ENCODE measurements at regions not wholly inside any gene's neighbourhood (a gene's known extent, or its start where the extent isn't known, plus 50 kb on each side); places are given as distances from the start of the nearest gene placed in this dataset.

DNA sequence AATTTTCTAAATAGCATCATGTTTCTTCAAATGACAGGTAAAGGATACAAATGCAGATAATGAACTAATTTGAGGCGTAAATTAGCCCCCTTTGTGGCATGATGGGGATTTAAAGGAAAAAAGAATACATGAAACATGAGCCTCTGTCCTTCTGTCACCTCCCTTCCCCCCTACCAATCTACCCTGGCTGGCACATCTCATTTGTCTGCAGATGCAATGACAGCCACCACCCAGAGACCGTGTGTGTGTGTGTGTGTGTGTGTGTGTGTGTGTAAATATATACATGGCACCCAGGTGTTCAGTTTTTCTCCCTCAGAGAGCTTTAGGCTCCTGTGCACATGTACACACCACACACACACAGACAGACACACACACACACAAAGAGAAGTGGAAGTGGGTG is 451.1 kb downstream of the RWDD3 start:
- 25% methylated on average over 2 of the region's 2 CpGs for WGBS
- H3K27me3 ChIP-seq (ENCODE audit: control insufficient read depth in 4 of 4, insufficient read depth in 4 of 4, low read length in 3 of 4): no peaks in the 10 kb centered on the region
- H3K9me3 ChIP-seq (ENCODE audit: control insufficient read depth in 4 of 4, low read length in 3 of 4): no peaks in the 10 kb centered on the region
- no peak for DNase-seq (ENCODE audit: low spot score)
- H3K4me3 ChIP-seq (ENCODE audit: low read depth in 1 of 3, low read length in 3 of 3): no peak overlapping the region
- no peak overlapping the region for H3K27ac ChIP-seq (ENCODE audit: low read depth in 1 of 2, low read length in 2 of 2)
- no peaks in the 10 kb centered on the region for H3K36me3 ChIP-seq (ENCODE audit: control insufficient read depth in 4 of 4, insufficient read depth in 3 of 4, low read depth in 1 of 4, low read length in 3 of 4)
- TF ChIP-seq RXRA (IDR thresholded peaks at IDR 0.05) (no peak), TAF1 (conservative IDR thresholded peaks at IDR 0.05) (no peak), NR2F2 (IDR thresholded peaks at IDR 0.05) (no peak), GABPA (IDR thresholded peaks at IDR 0.05 in 1 of 2, conservative IDR thresholded peaks at IDR 0.05 in 1 of 2) (no peak), SP1 (IDR thresholded peaks at IDR 0.05) (no peak)
- TF ChIP-seq, protein P1, sequence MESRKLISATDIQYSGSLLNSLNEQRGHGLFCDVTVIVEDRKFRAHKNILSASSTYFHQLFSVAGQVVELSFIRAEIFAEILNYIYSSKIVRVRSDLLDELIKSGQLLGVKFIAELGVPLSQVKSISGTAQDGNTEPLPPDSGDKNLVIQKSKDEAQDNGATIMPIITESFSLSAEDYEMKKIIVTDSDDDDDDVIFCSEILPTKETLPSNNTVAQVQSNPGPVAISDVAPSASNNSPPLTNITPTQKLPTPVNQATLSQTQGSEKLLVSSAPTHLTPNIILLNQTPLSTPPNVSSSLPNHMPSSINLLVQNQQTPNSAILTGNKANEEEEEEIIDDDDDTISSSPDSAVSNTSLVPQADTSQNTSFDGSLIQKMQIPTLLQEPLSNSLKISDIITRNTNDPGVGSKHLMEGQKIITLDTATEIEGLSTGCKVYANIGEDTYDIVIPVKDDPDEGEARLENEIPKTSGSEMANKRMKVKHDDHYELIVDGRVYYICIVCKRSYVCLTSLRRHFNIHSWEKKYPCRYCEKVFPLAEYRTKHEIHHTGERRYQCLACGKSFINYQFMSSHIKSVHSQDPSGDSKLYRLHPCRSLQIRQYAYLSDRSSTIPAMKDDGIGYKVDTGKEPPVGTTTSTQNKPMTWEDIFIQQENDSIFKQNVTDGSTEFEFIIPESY (IDR thresholded peaks at IDR 0.05): no peak
- no peak overlapping the region for H3K9ac ChIP-seq (ENCODE audit: low read depth in 1 of 2, low read length in 2 of 2)
- H3K4me1 ChIP-seq (ENCODE audit: control insufficient read depth in 4 of 4, insufficient read depth in 4 of 4, low read length in 3 of 4): no peaks in the 10 kb centered on the region

DNA sequence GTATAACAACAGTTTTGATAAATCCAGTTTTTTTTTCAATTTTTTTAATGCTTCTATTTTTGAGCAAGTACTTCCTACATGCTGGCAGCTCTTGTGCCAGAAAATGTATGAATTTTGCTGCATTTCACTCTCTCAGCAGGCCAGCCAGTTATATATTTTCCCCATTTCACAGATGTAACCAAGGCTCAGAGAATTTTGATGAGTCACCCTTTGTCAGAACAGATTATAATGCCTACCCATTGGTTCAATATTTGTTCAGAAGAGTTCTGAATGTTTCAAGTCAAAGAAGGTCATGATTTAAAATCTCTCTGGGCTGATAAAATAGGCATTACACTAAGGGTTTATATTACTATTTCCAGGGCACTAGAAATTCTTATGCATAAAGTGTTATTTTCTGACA is 452.2 kb downstream of the RWDD3 start:
- no peak overlapping the region for H3K9ac ChIP-seq (ENCODE audit: low read depth in 1 of 2, low read length in 2 of 2)
- no peaks in the 10 kb centered on the region for H3K36me3 ChIP-seq (ENCODE audit: control insufficient read depth in 4 of 4, insufficient read depth in 3 of 4, low read depth in 1 of 4, low read length in 3 of 4)
- no peaks in the 10 kb centered on the region for H3K27me3 ChIP-seq (ENCODE audit: control insufficient read depth in 4 of 4, insufficient read depth in 4 of 4, low read length in 3 of 4)
- H3K27ac ChIP-seq (ENCODE audit: low read depth in 1 of 2, low read length in 2 of 2): no peak overlapping the region
- TF ChIP-seq, protein P2, sequence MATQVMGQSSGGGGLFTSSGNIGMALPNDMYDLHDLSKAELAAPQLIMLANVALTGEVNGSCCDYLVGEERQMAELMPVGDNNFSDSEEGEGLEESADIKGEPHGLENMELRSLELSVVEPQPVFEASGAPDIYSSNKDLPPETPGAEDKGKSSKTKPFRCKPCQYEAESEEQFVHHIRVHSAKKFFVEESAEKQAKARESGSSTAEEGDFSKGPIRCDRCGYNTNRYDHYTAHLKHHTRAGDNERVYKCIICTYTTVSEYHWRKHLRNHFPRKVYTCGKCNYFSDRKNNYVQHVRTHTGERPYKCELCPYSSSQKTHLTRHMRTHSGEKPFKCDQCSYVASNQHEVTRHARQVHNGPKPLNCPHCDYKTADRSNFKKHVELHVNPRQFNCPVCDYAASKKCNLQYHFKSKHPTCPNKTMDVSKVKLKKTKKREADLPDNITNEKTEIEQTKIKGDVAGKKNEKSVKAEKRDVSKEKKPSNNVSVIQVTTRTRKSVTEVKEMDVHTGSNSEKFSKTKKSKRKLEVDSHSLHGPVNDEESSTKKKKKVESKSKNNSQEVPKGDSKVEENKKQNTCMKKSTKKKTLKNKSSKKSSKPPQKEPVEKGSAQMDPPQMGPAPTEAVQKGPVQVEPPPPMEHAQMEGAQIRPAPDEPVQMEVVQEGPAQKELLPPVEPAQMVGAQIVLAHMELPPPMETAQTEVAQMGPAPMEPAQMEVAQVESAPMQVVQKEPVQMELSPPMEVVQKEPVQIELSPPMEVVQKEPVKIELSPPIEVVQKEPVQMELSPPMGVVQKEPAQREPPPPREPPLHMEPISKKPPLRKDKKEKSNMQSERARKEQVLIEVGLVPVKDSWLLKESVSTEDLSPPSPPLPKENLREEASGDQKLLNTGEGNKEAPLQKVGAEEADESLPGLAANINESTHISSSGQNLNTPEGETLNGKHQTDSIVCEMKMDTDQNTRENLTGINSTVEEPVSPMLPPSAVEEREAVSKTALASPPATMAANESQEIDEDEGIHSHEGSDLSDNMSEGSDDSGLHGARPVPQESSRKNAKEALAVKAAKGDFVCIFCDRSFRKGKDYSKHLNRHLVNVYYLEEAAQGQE (IDR thresholded peaks at IDR 0.05): no peak
- TF ChIP-seq, protein P3, sequence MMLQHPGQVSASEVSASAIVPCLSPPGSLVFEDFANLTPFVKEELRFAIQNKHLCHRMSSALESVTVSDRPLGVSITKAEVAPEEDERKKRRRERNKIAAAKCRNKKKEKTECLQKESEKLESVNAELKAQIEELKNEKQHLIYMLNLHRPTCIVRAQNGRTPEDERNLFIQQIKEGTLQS (IDR thresholded peaks at IDR 0.05): no peak
- TF ChIP-seq FOXA1 (IDR thresholded peaks at IDR 0.05): no peak
- TF ChIP-seq RXRA (IDR thresholded peaks at IDR 0.05): no peak
- TF ChIP-seq, protein P4, sequence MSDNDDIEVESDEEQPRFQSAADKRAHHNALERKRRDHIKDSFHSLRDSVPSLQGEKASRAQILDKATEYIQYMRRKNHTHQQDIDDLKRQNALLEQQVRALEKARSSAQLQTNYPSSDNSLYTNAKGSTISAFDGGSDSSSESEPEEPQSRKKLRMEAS (IDR thresholded peaks at IDR 0.05): no peak
- TF ChIP-seq HNF4G (IDR thresholded peaks at IDR 0.05): no peak
- no peak for TF ChIP-seq HNF4A (conservative IDR thresholded peaks at IDR 0.05)
- TF ChIP-seq FOXA2 (IDR thresholded peaks at IDR 0.05): no peak
- TF ChIP-seq RAD21 (IDR thresholded peaks at IDR 0.05): no peak
- no peak for TF ChIP-seq NR2F2 (IDR thresholded peaks at IDR 0.05)
- TF ChIP-seq JUND (IDR thresholded peaks at IDR 0.05): no peak
- no peak for TF ChIP-seq TAF1 (conservative IDR thresholded peaks at IDR 0.05)
- no peak for TF ChIP-seq SP1 (IDR thresholded peaks at IDR 0.05)
- TF ChIP-seq, protein P1 (IDR thresholded peaks at IDR 0.05): no peak
- no peak for DNase-seq (ENCODE audit: low spot score)
- no peak overlapping the region for H3K4me3 ChIP-seq (ENCODE audit: low read depth in 1 of 3, low read length in 3 of 3)
- no peaks in the 10 kb centered on the region for H3K9me3 ChIP-seq (ENCODE audit: control insufficient read depth in 4 of 4, low read length in 3 of 4)
- no peaks in the 10 kb centered on the region for H3K4me1 ChIP-seq (ENCODE audit: control insufficient read depth in 4 of 4, insufficient read depth in 4 of 4, low read length in 3 of 4)

Measured in liver (tissue), 7 donors.